ENCODE measurements at regions not wholly inside any gene's neighbourhood (a gene's known extent, or its start where the extent isn't known, plus 50 kb on each side); places are given as distances from the start of the nearest gene placed in this dataset.
"Not testable (repeated sequence)": the region's sequence is repeated elsewhere in the genome, so short reads cannot be mapped to it uniquely, and the experiment has no call there.

DNA sequence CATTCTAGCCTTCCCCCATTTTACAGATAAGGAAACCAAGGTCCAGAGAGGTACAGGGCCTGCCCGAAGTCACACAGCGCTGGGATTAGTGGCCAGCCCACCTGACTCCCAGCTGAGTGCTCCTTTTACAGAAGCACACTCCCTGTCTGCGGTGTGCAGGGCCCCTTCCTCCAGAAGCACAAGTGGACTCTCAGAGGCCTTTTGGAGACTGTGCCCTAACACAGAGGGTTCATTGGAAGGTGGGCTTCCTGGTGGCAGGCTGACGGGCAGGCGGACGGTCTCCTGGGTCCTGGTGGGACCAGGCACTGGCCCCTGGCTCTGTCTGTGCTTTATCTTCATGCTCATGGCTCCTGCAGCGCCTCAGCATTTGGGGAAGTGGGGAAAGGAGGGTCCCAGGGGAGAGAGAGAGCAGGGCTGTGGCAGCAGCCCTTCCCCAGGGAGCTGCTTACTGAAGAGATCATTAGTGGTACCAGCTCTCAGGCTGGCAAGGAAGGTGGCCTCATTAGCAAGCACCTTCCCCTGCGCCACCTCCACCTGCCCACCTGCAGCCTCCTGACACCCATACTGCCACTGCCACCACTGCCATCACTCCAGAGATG lies 83.1 kb upstream of the GOLGA6L4 start:
- DNase-seq: not testable (repeated sequence)

DNA sequence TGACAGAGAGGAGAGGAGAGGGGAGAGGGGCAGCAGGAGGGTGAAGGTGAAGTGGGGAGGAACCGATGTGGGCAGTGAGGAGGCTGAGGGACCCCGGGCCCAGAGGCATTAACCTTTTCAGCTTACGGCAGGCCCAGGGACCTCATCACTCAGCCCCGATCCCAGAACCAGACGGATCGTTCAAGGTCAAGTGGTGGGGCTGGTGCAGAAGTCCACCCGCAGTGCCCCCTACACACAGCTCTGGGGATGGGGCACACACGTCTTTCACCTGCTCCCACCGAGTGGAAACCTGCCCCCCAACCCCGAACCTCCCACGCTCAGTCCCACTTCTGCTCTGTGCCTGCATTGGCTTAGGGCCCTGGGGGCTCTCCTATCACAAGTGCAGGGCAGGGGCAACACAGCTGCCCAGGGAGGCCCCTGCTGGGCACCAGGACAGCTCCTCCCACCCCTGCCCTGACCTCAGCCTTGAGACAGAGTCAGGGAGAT lies 81.9 kb upstream of the GOLGA6L4 start:
- not testable (repeated sequence) for DNase-seq

GRCh38 chr15:84154314-84154713 lies 81.3 kb upstream of the GOLGA6L4 start:
- not testable (repeated sequence) for DNase-seq

- not testable (repeated sequence) for DNase-seq
These were observed 80.8 kb upstream of the GOLGA6L4 start for GRCh38 chr15:84154787-84155186.

GRCh38 chr15:84155792-84156587 lies 79.6 kb upstream of the GOLGA6L4 start:
- not testable (repeated sequence) for DNase-seq

DNA sequence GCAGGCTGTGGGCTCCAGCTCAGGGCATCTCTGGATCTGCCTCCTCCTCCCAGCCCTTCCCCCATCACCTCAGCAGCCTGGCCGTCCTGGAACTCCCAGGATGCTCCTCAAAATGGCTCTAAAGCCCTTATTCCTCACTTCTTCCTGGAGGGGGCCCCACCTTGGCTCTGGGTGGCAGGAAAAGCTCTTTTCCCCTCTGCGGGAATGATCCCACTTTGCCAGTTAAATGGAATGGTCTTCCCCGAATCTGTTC lies 79.1 kb upstream of the GOLGA6L4 start:
- not testable (repeated sequence) for DNase-seq

- not testable (repeated sequence) for DNase-seq
These were observed 78.4 kb upstream of the GOLGA6L4 start for GRCh38 chr15:84157056-84157632.

- not testable (repeated sequence) for DNase-seq
These were observed 77.7 kb upstream of the GOLGA6L4 start for GRCh38 chr15:84157857-84158256.

- not testable (repeated sequence) for DNase-seq
These were observed 76.0 kb upstream of the GOLGA6L4 start for GRCh38 chr15:84159346-84160269.

DNA sequence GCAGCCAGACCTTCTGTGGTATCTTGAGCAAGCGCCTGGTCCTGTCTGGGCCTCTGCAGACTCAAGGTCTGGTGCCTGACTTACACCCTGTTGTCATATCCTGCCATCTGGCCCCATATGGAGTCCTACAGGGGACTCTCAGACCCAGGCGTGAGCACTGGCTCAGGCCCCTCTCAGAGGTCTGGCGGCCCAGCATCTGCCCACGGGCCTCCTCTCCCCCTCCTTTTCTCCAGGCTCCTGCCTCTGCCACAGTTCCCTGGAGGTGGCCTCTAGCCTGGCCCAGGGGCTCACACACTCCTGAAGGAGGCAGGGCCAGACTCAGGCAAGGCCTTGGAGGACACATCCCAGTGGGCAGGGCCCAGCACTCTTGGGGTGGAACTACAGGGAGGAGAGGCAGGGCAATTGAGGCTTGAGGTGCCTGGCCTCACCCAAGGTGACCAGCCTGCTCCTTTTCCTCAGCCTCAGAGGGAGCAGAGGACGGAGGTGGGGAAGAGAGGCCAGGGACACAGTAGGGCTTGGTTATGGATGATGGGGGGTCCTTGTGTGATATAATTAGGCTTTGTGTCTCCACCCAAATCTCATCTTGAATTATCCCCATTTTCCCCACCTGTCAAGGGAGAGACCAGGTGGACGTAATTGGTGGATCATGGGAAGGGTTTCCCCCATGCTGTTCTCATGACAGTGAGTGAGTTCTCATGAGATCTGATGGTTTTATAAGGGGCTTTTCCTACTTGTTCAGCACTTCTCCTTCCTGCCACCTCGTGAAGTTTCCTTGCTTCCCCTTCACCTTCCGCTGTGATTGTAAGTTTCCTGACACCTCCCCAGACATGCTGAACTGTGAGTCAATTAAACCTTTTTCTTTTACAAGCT lies 70.9 kb upstream of the GOLGA6L4 start:
- not testable (repeated sequence) for DNase-seq

DNA sequence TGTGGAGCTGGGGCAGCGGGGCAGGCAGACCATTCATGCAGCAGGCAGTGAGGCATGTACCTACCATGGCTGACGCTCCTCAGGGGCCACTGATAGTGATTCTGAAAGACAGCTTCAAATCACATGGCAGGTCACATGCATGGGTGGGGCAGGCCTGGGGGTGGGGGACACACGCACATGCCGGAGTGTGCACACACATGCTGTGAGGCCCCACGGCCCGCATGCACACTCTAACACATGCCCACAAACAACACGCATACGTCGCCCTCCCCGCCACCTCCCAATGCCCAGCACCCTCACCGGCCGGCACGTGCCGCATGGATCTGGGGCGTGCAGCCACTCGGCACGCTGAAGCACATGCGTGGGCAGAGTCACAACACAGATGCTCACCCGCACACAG lies 65.5 kb upstream of the GOLGA6L4 start:
- DNase-seq: not testable (repeated sequence)

DNA sequence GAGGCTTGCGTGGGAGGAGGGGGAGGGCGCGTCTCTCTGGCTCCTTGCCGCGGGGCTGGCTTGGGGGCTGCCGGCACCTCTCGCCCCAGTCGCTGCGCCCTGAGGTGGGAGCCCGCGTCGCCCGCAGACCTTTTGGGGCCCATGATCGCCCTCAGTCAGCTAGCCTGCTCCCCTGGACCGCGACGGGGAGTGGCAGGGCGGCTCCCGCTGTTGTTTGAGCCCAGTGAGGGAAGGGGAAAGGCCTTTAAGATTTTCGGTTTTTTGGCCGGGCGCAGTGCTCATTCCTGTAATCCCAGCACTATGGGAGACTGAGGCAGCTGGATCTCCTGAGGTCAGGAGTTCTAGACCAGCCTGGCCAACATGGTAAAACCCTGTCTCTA lies 62.4 kb upstream of the GOLGA6L4 start:
- not testable (repeated sequence) for DNase-seq
